Activated CD4-positive, alpha-beta T cell treated with anti-CD3 and anti-CD28 coated beads, Interleukin-2, amount 50 U/mL, for 48 hours (primary cell): ENCODE measurements at regions not wholly inside any gene's neighbourhood (a gene's known extent, or its start where the extent isn't known, plus 50 kb on each side); places are given as distances from the start of the nearest gene placed in this dataset.
"Not testable (repeated sequence)": the region's sequence is repeated elsewhere in the genome, so short reads cannot be mapped to it uniquely, and the experiment has no call there.

Experiments
- DNase-seq, 2 experiments: peaks; one replicate each; pipeline ENCODE4 v3.0.0-alpha.2; 2020

GRCh38 chr2:59191781-59192180 lies 950.7 kb upstream of the FANCL start:
- no peak for DNase-seq

- no peak for DNase-seq
These were observed 949.4 kb upstream of the FANCL start for GRCh38 chr2:59190518-59190917.

GRCh38 chr2:59184276-59185020 lies 943.3 kb upstream of the FANCL start:
- no peak for DNase-seq

GRCh38 chr2:59183070-59183469 lies 941.9 kb upstream of the FANCL start:
- no peak for DNase-seq

- no peak for DNase-seq
These were observed 941.1 kb upstream of the FANCL start for GRCh38 chr2:59182249-59182648.

- no peak for DNase-seq
These were observed 940.2 kb upstream of the FANCL start for GRCh38 chr2:59181347-59181746.

GRCh38 chr2:59180621-59181020 lies 939.5 kb upstream of the FANCL start:
- DNase-seq = no peak

GRCh38 chr2:59180111-59180510 lies 939.0 kb upstream of the FANCL start:
- DNase-seq = no peak

- DNase-seq = no peak
These were observed 936.6 kb upstream of the FANCL start for GRCh38 chr2:59177748-59178147.

GRCh38 chr2:59176737-59177136 lies 935.6 kb upstream of the FANCL start:
- DNase-seq = no peak

GRCh38 chr2:59174536-59175243 lies 933.6 kb upstream of the FANCL start:
- no peak for DNase-seq

- no peak for DNase-seq
These were observed 932.2 kb upstream of the FANCL start for GRCh38 chr2:59173325-59173724.

- DNase-seq = no peak
These were observed 929.9 kb upstream of the FANCL start for GRCh38 chr2:59171019-59171418.

- DNase-seq = no peak
These were observed 927.6 kb upstream of the FANCL start for GRCh38 chr2:59168766-59169165.

- no peak for DNase-seq
These were observed 926.4 kb upstream of the FANCL start for GRCh38 chr2:59167514-59167913.

GRCh38 chr2:59157908-59158307 lies 916.8 kb upstream of the FANCL start:
- DNase-seq = not testable (repeated sequence)

GRCh38 chr2:59151805-59152204 lies 910.7 kb upstream of the FANCL start:
- DNase-seq = no peak

- DNase-seq = no peak
These were observed 909.2 kb upstream of the FANCL start for GRCh38 chr2:59150217-59150849.

- DNase-seq = no peak
These were observed 908.1 kb upstream of the FANCL start for GRCh38 chr2:59149271-59149670.

- DNase-seq = no peak
These were observed 871.1 kb upstream of the FANCL start for GRCh38 chr2:59112258-59112657.

GRCh38 chr2:59096973-59097372 lies 855.8 kb upstream of the FANCL start:
- DNase-seq = no peak

- DNase-seq = no peak
These were observed 852.4 kb upstream of the FANCL start for GRCh38 chr2:59093571-59093970.

GRCh38 chr2:59084326-59084725 lies 843.2 kb upstream of the FANCL start:
- no peak for DNase-seq
